H9 (cell line): ENCODE measurements at regions not wholly inside any gene's neighbourhood (a gene's known extent, or its start where the extent isn't known, plus 50 kb on each side); places are given as distances from the start of the nearest gene placed in this dataset.

ENCODE experiments used
- DNase-seq: peaks from one replicate; pipeline ENCODE4 v3.0.0-alpha.2; 2017
- H2AFZ ChIP-seq: one replicate; pipeline ENCODE4 v1.6.1; 2013; ENCODE audit warnings: mild to moderate bottlenecking, low read length, control low read depth, moderate library complexity
- H2AK5ac ChIP-seq: 2 replicates; pipeline ENCODE4 v1.6.1; 2013; ENCODE audit warnings: low read length, control low read depth, mixed read lengths; ENCODE audit not compliant: insufficient read length
- H2BK120ac ChIP-seq: one replicate; pipeline ENCODE4 v1.6.1; 2013; ENCODE audit warnings: low read depth, mild to moderate bottlenecking, low read length, control low read depth, inconsistent platforms; ENCODE audit not compliant: poor library complexity, severe bottlenecking
- H2BK12ac ChIP-seq: 2 replicates; pipeline ENCODE4 v1.6.1; 2013; ENCODE audit warnings: low read length, control low read depth, mixed read lengths, low read depth; ENCODE audit not compliant: insufficient read length
- H2BK15ac ChIP-seq: 2 replicates; pipeline ENCODE4 v1.6.1; 2013; ENCODE audit warnings: low read depth, low read length, control low read depth
- H2BK20ac ChIP-seq: one replicate; pipeline ENCODE4 v1.6.1; 2013; ENCODE audit warnings: low read depth, mild to moderate bottlenecking, low read length, control low read depth, inconsistent platforms; ENCODE audit not compliant: poor library complexity, severe bottlenecking
- H2BK5ac ChIP-seq: 2 replicates; pipeline ENCODE4 v1.6.1; 2013; ENCODE audit warnings: low read length, control low read depth, mixed read lengths; ENCODE audit not compliant: insufficient read length
- H3K14ac ChIP-seq: 2 replicates; pipeline ENCODE4 v1.6.1; 2013; ENCODE audit warnings: low read length, control low read depth; ENCODE audit not compliant: insufficient read depth
- H3K18ac ChIP-seq: 2 replicates; pipeline ENCODE4 v1.6.1; 2013; ENCODE audit warnings: low read depth, mild to moderate bottlenecking, mixed read lengths, low read length, control low read depth; ENCODE audit not compliant: insufficient read length
- H3K23ac ChIP-seq: 2 replicates; pipeline ENCODE4 v1.6.1; 2013; ENCODE audit warnings: low read length, control low read depth, mixed read lengths, low read depth; ENCODE audit not compliant: insufficient read length
- H3K23me2 ChIP-seq: 2 replicates; pipeline ENCODE4 v1.6.1; 2013; ENCODE audit warnings: low read depth, mild to moderate bottlenecking, mixed read lengths, low read length, control low read depth; ENCODE audit not compliant: insufficient read length, poor library complexity, severe bottlenecking
- H3K27ac ChIP-seq: 2 replicates; pipeline ENCODE4 v1.5.1; 2013; ENCODE audit warnings: low read length, control low read depth, mixed read lengths, low read depth; ENCODE audit not compliant: insufficient read length
- H3K27me3 ChIP-seq: 2 replicates; pipeline ENCODE4 v1.6.1; 2013; ENCODE audit warnings: low read length, control low read depth, inconsistent platforms; ENCODE audit not compliant: insufficient read depth
- H3K4ac ChIP-seq: 2 replicates; pipeline ENCODE4 v1.6.1; 2013; ENCODE audit warnings: low read depth, mild to moderate bottlenecking, control low read depth, inconsistent platforms, low read length, moderate library complexity
- H3K4me1 ChIP-seq: 2 replicates; pipeline ENCODE4 v1.6.1; 2013; ENCODE audit warnings: low read length, control low read depth, inconsistent platforms; ENCODE audit not compliant: insufficient read depth
- H3K4me2 ChIP-seq: 2 replicates; pipeline ENCODE4 v1.6.1; 2013; ENCODE audit warnings: low read length, control low read depth, mixed read lengths; ENCODE audit not compliant: insufficient read length, insufficient read depth
- H3K56ac ChIP-seq: 2 replicates; pipeline ENCODE4 v1.6.1; 2013; ENCODE audit warnings: low read depth, mild to moderate bottlenecking, mixed read lengths, low read length, control low read depth; ENCODE audit not compliant: insufficient read length
- H3K79me1 ChIP-seq: 2 replicates; pipeline ENCODE4 v1.6.1; 2013; ENCODE audit warnings: low read depth, mild to moderate bottlenecking, moderate library complexity, low read length, control low read depth, inconsistent platforms; ENCODE audit not compliant: insufficient read depth, poor library complexity, severe bottlenecking
- H3K79me2 ChIP-seq: 2 replicates; pipeline ENCODE4 v1.6.1; 2013; ENCODE audit warnings: low read length, control low read depth, inconsistent platforms; ENCODE audit not compliant: insufficient read depth
- H3K9ac ChIP-seq: 2 replicates; pipeline ENCODE4 v1.6.1; 2013; ENCODE audit warnings: low read length, control low read depth, mixed read lengths; ENCODE audit not compliant: insufficient read length; ENCODE audit errors: extremely low read depth
- H3K9me3 ChIP-seq: one replicate; pipeline ENCODE4 v1.6.1; 2013; ENCODE audit warnings: low read depth, low read length, inconsistent platforms; ENCODE audit not compliant: control insufficient read depth
- H3T11ph ChIP-seq: one replicate; pipeline ENCODE4 v1.6.1; 2013; ENCODE audit warnings: mild to moderate bottlenecking, low read length, control low read depth, inconsistent platforms
- H4K20me1 ChIP-seq: one replicate; pipeline ENCODE4 v1.6.1; 2013; ENCODE audit not compliant: control insufficient read depth, insufficient read length, insufficient read depth
- H4K5ac ChIP-seq: 2 replicates; pipeline ENCODE4 v1.6.1; 2013; ENCODE audit warnings: low read depth, mild to moderate bottlenecking, mixed read lengths, low read length, control low read depth; ENCODE audit not compliant: insufficient read length
- H4K8ac ChIP-seq: replicated peaks from 2 replicates; pipeline ENCODE4 v1.6.1; 2013; ENCODE audit warnings: low read length, control low read depth, mixed read lengths, low read depth; ENCODE audit not compliant: insufficient read length
- H4K91ac ChIP-seq: 2 replicates; pipeline ENCODE4 v1.6.1; 2013; ENCODE audit warnings: low read depth, mild to moderate bottlenecking, moderate library complexity, mixed read lengths, low read length, control low read depth; ENCODE audit not compliant: insufficient read length
- H3K27ac Mint-ChIP-seq, 3 experiments: 2 replicates in 2 of 3; 3 replicates in 1 of 3; pipeline ENCODE4 v1.8.0; 2020 to 2021; ENCODE audit warnings: mixed read lengths in 3 of 3, mild to moderate bottlenecking in 1 of 3, moderate library complexity in 1 of 3
- H3K27me3 Mint-ChIP-seq: 2 replicates; pipeline ENCODE4 v1.8.0; 2021; ENCODE audit warnings: low read depth, mild to moderate bottlenecking, moderate library complexity, mixed read lengths
- H3K36me3 Mint-ChIP-seq, 3 experiments: 2 replicates in 2 of 3; 3 replicates in 1 of 3; pipeline ENCODE4 v1.8.0; 2020 to 2021; ENCODE audit warnings: low read depth in 3 of 3, mixed read lengths in 3 of 3; ENCODE audit not compliant: insufficient read depth in 1 of 3
- H3K4me1 Mint-ChIP-seq, 2 experiments: 2 replicates each; pipeline ENCODE4 v1.8.0; 2020; ENCODE audit warnings: mixed read lengths in 2 of 2
- H3K4me3 Mint-ChIP-seq, 2 experiments: 2 replicates in 1 of 2; 3 replicates in 1 of 2; pipeline ENCODE4 v1.8.0; 2020 to 2021; ENCODE audit warnings: mild to moderate bottlenecking in 2 of 2, mixed read lengths in 2 of 2, moderate library complexity in 1 of 2
- H3K9me3 Mint-ChIP-seq, 2 experiments: 2 replicates in 1 of 2; 3 replicates in 1 of 2; pipeline ENCODE4 v1.8.0; 2020; ENCODE audit warnings: mild to moderate bottlenecking in 2 of 2, mixed read lengths in 2 of 2, moderate library complexity in 1 of 2
- CTCF ChIP-seq: fragments of 200-600 bp; sonication (generic); conservative IDR thresholded peaks from 3 replicates; pipeline ENCODE4 v1.8.0; 2021; ENCODE audit warnings: antibody characterized with exemption, mild to moderate bottlenecking
- WGBS: extraction: QIAGEN DNeasy Blood & Tissue Kit; methylation state at CpG from one replicate; pipeline ENCODE4 v1.1.7; 2013; ENCODE audit warnings: missing lambda C conversion rate, low lambda C conversion rate, mixed read lengths; ENCODE audit not compliant: insufficient read length; ENCODE audit errors: extremely low coverage; 5-methylcytosine and 5-hydroxymethylcytosine counted together

GRCh38 chr9:32839013-32839885 is 55.9 kb downstream of the TMEM215 start:
- Histone ChIP-seq H3K18ac (no peak overlapping the region), H3K9ac (no peak overlapping the region), H4K5ac (no peak overlapping the region), H4K8ac (no peak overlapping the region), H3K4ac (no peak overlapping the region), H3K23ac (no peak overlapping the region), H3K23me2 (no peaks in the 10 kb centered on the region), H2BK120ac (no peak overlapping the region), H3K56ac (no peak overlapping the region), H3K27me3 (no peaks in the 10 kb centered on the region), H3K27ac (no peak overlapping the region), H2BK20ac (no peak overlapping the region), H3K79me2 (no peaks in the 10 kb centered on the region), H2AK5ac (no peak overlapping the region), H3T11ph (no peak overlapping the region), H2AFZ (no peak overlapping the region), H3K9me3 (no peaks in the 10 kb centered on the region), H4K20me1 (no peaks in the 10 kb centered on the region), H2BK15ac (no peak overlapping the region), H2BK5ac (no peak overlapping the region), H4K91ac (no peak overlapping the region), H3K4me2 (no peak overlapping the region), H2BK12ac (no peak overlapping the region), H3K4me1 (no peaks in the 10 kb centered on the region), H3K14ac (no peak overlapping the region), H3K79me1 (no peaks in the 10 kb centered on the region)
- Mint-ChIP-seq H3K9me3 (no peaks in the 10 kb centered on the region), H3K4me3 (no peak overlapping the region), H3K27ac (no peak overlapping the region), H3K4me1 (peaks cover 0 to 3% of the 10 kb centered on the region in 2 experiments; a peak in 3 of 4 replicates), H3K27me3 (peaks cover 5% of the 10 kb centered on the region; the same call in 1 of the 2 replicates), H3K36me3 (no peaks in the 10 kb centered on the region)
- no peak for DNase-seq
- no peak for TF ChIP-seq CTCF
- no CpG with 5 or more reads among the region's 7 CpGs for WGBS
